ENCODE measurements at regions not wholly inside any gene's neighbourhood (a gene's known extent, or its start where the extent isn't known, plus 50 kb on each side); places are given as distances from the start of the nearest gene placed in this dataset.

- H3K36me3 Mint-ChIP-seq (ENCODE audit: insufficient read depth in 1 of 3, low read depth in 3 of 3) = peaks cover 0 to 8% (median 5%) of the 10 kb centered on the region in 3 experiments; a peak in 4 of 7 replicates
These were observed 138.1 kb downstream of the SCG2 start for GRCh38 chr2:223464071-223464470.

More at GRCh38 chr2:223464071-223464470, 138.1 kb downstream of the SCG2 start:
- no peaks in the 10 kb centered on the region for H3K4me1 ChIP-seq (ENCODE audit: insufficient read depth, low read length)
- Mint-ChIP-seq H3K9me3 (peaks cover 5 to 20% of the 10 kb centered on the region in 2 experiments), H3K4me1 (no peaks in the 10 kb centered on the region), H3K27ac (no peak overlapping the region), H3K4me3 (no peak overlapping the region), H3K27me3 (ENCODE audit: low read depth) (peaks cover 29% of the 10 kb centered on the region)
- DNase-seq = no peak
- H3K27me3 ChIP-seq (ENCODE audit: insufficient read depth, low read length) = no peaks in the 10 kb centered on the region
- no peak overlapping the region for H2BK12ac ChIP-seq (ENCODE audit: insufficient read length, low read depth, low read length)
- no peak overlapping the region for H4K91ac ChIP-seq (ENCODE audit: insufficient read length, low read depth, low read length)
- H3T11ph ChIP-seq (ENCODE audit: low read length) = no peak overlapping the region
- H3K9me3 ChIP-seq (ENCODE audit: control insufficient read depth, low read depth, low read length) = no peaks in the 10 kb centered on the region
- TF ChIP-seq, protein P1, sequence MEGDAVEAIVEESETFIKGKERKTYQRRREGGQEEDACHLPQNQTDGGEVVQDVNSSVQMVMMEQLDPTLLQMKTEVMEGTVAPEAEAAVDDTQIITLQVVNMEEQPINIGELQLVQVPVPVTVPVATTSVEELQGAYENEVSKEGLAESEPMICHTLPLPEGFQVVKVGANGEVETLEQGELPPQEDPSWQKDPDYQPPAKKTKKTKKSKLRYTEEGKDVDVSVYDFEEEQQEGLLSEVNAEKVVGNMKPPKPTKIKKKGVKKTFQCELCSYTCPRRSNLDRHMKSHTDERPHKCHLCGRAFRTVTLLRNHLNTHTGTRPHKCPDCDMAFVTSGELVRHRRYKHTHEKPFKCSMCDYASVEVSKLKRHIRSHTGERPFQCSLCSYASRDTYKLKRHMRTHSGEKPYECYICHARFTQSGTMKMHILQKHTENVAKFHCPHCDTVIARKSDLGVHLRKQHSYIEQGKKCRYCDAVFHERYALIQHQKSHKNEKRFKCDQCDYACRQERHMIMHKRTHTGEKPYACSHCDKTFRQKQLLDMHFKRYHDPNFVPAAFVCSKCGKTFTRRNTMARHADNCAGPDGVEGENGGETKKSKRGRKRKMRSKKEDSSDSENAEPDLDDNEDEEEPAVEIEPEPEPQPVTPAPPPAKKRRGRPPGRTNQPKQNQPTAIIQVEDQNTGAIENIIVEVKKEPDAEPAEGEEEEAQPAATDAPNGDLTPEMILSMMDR (conservative IDR thresholded peaks at IDR 0.05) = no peak
- H3K4ac ChIP-seq (ENCODE audit: low read depth, low read length) = no peak overlapping the region
- no peaks in the 10 kb centered on the region for H3K79me2 ChIP-seq (ENCODE audit: insufficient read depth, low read length)
- H3K23ac ChIP-seq (ENCODE audit: insufficient read length, low read depth, low read length) = no peak overlapping the region
- H3K27ac ChIP-seq (ENCODE audit: insufficient read length, low read depth, low read length) = no peak overlapping the region
- H3K79me1 ChIP-seq (ENCODE audit: insufficient read depth, low read depth, low read length, poor library complexity, severe bottlenecking) = no peaks in the 10 kb centered on the region
- H2AFZ ChIP-seq (ENCODE audit: low read length) = no peak overlapping the region
- no peak overlapping the region for H2AK5ac ChIP-seq (ENCODE audit: insufficient read length, low read length)
- no CpG with 5 or more reads among the region's 2 CpGs for WGBS (ENCODE audit: extremely low coverage, insufficient read length, low lambda C conversion rate)
- H3K56ac ChIP-seq (ENCODE audit: insufficient read length, low read depth, low read length) = no peak overlapping the region
- H2BK5ac ChIP-seq (ENCODE audit: insufficient read length, low read length) = no peak overlapping the region
- no peak overlapping the region for H4K8ac ChIP-seq (replicated peaks; ENCODE audit: insufficient read length, low read depth, low read length)
- H3K4me2 ChIP-seq (ENCODE audit: insufficient read depth, insufficient read length, low read length) = no peak overlapping the region
- no peaks in the 10 kb centered on the region for H4K20me1 ChIP-seq (ENCODE audit: control insufficient read depth, insufficient read depth, insufficient read length)
- no peaks in the 10 kb centered on the region for H3K23me2 ChIP-seq (ENCODE audit: insufficient read length, low read depth, low read length, poor library complexity, severe bottlenecking)
- no peak overlapping the region for H3K18ac ChIP-seq (ENCODE audit: insufficient read length, low read depth, low read length)
- no peak overlapping the region for H2BK15ac ChIP-seq (ENCODE audit: low read depth, low read length)
- H2BK120ac ChIP-seq (ENCODE audit: low read depth, low read length, poor library complexity, severe bottlenecking) = no peak overlapping the region
- no peak overlapping the region for H3K14ac ChIP-seq (ENCODE audit: insufficient read depth, low read length)
- no peak overlapping the region for H2BK20ac ChIP-seq (ENCODE audit: low read depth, low read length, poor library complexity, severe bottlenecking)
- no peak overlapping the region for H4K5ac ChIP-seq (ENCODE audit: insufficient read length, low read depth, low read length)
- H3K9ac ChIP-seq (ENCODE audit: extremely low read depth, insufficient read length, low read length) = no peak overlapping the region

Data from H9 (cell line).